ENCODE measurements at regions not wholly inside any gene's neighbourhood (a gene's known extent, or its start where the extent isn't known, plus 50 kb on each side); places are given as distances from the start of the nearest gene placed in this dataset.

DNA sequence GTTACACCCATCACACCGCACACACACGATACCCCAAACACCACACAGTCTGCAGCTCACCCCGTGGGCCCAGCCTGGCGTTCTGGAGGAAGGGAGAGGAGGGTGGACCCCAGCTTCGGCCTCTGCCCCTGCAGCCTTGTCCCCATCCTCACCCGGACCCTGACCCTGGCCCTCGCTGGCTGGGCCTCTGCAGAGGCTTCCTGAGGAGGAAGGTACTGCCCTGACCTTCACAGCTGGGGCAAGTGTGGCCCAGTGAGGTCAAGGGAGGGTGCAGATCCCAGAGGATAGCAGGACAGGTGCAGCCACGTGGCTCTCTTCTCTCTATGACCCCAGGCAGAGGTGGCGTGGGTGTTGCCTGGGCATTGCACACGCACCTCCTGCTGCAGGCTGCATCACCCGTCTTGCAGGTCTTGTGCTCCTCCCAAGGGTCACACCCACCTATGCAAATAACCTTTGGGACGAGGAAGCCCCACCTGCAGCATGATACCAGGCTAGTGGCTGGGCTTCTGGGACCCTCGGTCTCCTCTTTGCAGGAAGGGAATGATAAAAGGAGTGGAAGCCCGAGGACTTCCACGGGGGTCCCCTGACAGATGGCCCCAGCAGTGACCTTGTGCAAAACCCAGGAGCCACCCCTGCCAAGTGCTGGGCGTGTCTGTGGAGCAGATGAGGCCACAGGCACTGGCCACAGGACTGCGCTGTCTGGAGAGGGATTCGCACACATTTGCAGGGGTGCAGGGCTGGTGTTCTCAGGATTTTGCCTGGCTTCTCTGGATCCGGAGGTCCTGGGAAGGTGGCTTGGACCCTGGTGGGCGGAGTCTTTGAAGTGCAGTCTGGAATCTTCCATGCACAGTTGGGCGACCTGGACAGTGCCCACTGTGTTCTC is 1241.5 kb downstream of the BRD1 start:
- no peak for DNase-seq

DNA sequence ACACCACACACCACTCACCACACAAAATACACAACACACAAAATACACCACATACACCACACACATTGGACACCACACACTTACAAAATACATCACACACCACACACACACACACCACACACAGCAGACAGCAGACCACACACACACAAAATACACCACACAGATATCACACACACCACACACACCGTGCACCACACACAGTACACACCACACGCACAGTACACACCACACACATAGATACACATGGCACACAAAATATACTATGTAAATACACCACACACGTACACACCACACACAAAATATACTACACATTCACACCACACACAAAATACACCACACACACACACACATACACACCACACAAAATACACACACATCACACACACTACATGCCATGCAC is 1243.5 kb downstream of the BRD1 start:
- DNase-seq, result no peak

DNA sequence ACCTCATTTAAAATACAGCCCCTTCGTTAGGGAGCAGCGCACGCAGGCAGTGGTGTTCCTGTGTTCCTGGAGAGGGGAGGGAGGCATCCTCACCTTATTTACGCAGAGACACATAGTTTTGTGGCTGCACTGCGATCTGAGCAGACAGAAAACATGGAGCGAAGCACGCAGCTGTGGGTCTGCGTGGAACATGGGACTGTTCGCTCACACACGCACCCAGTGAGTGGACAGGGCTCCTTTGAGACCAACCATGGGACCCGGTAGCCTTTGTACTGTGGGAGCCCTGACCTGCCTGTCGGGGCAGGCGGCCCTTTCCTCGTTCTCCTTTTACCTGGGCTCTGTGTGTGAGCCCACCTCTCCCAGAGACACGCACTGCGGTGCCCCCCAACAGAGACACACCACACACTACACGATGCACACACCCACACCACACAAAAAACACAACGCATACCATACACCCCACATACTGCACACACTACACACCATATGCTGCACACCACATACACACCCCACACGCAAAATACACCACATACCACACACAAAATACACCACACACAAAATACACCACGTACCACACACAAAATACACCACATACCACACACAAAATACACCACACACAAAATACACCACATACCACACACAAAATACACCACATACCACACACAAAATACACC is 1245.7 kb downstream of the BRD1 start:
- DNase-seq, result no peak

DNA sequence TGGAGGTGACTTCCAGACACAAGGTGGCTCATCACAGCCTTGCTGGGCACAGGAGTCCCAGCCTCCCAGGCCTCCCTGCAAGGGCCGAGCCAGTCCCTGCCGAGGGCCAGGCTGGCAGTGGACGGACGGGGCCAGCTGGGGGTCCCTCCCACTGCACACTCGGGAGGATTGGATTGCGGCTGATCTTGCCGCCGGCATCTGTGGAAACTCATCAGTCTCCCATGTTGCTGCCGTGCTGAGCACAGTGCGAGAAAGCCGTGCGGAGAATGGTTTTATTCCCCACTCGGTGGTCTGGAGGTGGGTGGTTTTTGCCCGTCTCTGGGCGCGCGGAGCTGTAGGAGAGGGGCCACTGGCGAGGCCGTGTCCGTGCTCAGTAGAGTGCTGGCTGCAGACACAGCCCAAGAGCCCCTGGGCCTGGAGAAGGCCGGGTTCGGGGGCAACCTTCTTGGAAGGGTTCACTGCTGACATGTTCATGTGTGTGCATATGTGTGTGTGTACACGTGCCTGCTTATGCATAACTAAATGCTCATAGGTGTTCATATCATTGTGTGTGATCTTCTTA is 1246.4 kb downstream of the BRD1 start:
- no peak for DNase-seq

DNA sequence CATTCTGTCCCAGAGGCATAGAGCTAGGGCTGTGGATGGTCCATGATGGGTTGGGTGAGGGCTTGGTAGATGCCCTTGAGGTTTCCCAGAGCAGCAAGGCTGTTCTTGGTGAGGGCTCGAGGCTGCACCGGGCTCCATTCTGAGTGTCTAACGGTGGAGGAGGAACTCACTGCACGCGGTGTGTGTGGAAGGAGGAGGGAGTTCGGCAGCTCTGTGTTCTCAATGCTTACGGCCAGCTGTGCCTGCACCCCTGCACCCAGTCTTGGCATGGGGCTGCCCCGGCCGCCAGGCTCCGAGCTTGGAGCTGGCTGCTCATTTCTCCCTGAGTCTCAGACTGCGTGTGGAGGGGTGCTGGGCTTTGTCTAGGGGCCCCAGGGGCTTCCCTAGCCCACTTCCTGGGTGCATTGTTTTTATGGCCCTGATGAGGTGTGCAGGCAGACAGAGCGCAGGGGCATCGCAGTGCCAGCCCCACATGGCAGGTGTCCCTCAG is 1247.1 kb downstream of the BRD1 start:
- DNase-seq, result no peak

DNA sequence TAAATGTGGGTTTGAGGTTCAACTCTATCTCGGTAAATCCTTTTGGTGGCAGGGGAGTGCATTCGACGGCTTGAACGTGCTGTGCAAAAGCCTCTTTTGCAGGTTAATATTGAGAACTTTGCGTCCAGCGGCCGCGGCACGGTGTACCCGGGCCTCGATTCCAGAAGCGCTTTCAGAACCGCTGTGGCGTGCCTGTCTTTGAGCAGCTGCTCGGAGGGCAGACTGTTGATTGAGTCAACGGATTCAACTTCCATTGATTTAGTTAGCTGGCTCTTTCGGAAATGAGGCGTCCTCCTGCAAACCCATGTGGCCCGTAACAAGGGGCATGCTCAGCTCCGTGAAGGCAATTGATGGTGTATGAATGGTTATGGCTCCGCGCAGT is 1247.8 kb downstream of the BRD1 start:
- no peak for DNase-seq

DNA sequence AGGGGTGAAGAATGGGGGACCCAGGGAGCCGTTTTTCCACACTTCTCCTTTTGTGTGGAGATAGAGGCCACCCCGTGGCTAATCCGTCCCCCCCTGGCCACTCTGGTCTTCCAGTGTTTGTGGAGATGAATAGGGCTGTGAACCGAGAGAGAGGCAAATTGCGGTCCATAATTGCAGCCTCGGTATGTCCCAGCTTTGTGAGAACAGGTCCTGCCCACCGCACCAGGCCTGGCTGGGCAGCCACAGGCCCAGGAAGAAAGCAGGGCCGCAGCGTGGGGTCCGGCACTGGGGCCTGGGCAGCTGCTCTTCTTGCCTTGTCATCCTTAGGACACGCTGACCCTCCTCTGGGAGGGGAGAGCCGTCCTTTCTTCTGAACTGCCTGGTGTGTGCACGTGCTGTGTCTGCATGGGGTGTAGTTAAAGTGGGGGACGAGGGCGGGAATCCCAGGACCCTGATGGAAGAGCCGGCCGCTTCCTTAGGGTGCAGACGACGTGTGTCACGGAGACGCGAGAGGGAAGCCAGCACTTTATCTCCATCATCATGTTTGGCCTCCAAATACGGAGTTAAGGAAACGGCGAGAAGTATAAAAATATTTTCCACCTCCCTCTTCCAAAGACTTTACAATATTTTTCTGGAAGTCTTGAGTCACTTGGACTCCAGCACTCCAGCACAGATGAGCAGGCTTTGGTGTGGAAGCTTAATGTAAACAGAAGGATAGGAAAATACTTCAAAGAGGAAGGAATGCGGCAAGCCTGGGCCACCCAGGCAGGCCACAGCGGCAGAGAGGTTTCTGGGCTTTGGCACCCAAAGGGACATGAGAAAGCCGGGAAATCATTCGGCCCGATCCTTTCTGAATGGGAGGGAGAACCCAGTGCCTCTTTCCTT is 1248.4 kb downstream of the BRD1 start:
- DNase-seq, result no peak

DNA sequence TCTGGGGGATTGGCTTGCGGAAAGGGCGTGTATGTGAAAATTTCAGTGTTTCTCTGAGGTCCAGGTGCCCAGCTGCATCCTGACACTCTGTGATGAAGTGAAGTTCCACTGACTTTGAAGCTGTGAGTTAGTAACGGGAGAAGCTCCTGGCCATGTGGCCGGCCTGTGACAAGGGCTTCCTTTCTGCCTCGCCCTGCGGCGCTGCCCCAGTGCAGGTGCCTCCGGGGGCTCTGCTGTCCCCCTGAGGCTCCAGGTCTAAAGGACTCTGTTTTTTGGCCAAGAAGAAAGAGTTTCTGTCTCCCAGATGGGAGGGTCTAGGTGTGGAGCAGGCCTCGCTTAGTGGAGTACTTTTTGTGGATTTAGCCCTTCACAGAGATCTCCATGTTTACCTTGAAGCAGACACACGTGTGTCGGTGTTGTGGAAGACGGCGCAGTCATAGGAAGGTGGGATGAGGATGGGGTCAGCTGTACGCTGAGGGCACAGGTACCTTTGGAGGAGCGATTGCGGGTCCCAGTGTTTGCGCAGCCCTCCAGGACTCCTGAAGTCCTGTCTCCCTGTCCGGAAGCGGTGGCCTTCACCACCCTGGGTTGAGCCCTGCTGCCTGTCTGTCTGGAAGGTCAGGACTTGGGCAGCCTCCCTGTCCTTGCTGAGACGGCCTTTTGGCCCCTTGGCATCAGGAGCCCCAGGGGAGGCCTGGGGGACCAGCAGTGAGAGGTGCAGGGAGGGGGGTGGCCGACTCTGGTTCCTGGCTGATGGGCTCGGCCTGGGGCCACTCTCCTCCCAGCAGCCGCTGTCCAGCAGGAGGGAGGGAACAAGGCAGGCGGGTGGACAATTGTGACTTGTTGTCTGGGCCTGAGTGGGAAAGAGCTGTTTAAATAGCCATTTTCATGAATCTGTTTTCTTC is 1249.3 kb downstream of the BRD1 start:
- no peak for DNase-seq

DNA sequence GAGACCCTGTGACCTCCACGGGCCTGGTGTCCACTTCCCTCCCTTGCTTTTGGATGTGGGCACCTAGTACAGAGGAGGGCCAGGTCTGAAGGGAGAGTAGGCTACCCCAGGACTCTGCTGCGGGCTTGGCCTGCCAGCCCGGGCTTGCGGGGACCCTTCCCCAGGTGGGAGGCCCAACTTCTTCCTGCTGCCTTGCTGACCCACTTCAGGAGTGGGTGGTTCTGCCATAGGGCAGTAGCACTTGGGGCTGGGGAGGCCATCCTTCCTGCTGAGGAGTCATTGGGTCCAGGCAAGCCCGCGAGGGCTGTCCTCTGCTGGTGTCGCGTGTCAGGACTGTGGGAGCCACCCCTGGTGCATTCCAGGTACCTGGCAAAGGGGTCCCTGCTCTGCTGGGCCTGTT is 1250.0 kb downstream of the BRD1 start:
- DNase-seq, result no peak

DNA sequence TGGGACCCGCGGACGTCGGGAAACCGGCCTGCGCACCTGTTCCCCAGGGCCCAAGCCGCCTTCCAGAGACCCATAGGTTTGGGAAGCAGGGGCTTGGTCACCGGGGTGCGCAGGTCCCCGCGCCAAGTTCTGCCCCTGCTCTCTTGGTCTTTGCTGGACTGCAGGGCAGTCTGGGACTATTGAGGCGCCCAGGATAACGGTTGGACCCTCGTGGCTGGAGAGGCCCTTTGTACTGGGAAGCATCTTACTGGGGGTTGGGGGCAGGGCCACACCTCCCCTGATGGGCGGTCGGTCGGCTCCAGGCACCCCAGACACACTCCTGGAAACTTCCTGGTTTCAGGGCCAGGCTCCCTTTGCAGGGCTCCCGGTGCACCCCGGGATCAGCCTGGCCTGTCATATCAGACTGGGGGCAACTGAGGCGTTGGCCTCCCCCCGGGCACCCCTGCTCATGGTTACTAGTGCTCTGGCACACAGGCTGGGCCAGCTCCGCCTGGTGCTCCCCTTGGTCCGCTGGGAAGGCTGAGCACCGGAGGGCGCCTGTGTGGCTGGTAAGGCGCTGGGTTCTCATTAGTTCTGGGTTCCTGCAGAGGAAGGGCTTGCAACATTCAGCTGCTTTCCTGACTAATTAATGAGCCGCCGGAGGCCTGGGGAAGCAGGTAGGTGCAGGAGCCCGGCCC is 1250.5 kb downstream of the BRD1 start:
- DNase-seq, result no peak

DNA sequence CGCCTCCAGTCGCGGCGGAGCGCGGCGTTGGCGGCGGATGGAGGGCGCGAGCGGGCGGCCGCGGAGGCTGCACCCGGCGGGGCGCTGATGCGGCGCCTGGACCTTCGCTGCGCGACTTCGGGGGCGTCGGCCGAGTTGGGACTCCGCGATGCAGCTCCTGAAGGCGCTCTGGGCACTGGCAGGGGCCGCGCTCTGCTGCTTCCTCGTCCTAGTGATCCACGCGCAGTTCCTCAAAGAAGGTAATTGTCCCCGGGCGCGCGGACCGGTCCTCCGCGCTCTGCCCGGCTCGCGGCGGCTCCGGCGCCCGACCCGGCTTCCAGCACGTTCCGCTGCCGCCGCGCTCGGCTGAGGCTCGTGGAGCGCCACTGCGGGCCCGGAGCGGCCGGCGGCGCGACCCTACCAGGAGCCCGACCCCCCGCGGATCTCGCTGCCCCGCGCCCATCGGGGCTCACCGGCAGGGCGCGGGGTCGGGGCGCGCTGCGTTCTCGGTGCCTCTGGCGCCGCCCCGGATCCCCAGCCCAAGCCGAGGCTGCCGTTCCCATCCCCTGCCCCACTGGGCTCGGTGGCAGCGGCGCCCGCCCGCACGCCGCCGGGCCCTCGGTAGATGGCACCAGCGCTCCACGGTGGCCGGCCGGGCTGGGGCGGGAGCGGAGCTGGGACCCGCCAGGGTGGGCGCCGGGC is 1251.2 kb downstream of the BRD1 start:
- DNase-seq, result no peak

DNA sequence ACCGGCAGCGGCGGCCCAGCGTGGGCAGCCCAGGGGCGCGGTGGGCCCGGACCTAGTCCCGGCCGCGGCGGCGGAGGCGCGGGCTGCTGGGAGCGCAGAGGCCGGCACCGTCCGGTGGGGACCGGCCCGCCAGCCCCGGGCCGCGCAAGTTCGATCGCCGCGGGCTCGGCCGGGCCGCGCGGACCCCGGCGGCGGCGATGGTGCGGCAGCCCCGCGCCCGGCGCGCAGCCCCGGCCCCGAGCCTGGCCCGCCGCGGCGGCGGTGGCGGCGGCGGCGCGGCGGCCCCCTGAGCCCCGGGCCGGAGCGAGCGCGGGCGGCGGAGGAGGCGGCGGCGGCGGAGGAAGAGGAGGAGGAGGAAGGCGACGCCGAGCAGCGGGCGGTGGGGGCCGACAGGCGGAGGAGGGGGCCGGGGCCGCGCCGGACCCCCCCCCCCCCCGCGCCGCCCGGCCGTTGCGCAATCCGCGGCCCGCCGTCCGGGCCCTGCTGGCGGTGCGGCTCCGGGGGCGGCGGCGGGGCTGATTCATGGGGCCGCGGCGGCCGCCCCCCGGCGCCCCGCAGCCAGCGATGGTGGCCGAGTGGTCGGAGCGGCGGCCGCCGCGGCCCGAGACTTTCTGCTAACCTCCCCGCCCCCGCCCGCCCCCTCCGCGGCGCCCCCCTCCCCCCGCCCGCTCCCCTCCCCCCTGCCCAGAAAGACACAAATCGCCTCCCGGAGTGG is 1251.9 kb downstream of the BRD1 start:
- DNase-seq, result no peak

DNA sequence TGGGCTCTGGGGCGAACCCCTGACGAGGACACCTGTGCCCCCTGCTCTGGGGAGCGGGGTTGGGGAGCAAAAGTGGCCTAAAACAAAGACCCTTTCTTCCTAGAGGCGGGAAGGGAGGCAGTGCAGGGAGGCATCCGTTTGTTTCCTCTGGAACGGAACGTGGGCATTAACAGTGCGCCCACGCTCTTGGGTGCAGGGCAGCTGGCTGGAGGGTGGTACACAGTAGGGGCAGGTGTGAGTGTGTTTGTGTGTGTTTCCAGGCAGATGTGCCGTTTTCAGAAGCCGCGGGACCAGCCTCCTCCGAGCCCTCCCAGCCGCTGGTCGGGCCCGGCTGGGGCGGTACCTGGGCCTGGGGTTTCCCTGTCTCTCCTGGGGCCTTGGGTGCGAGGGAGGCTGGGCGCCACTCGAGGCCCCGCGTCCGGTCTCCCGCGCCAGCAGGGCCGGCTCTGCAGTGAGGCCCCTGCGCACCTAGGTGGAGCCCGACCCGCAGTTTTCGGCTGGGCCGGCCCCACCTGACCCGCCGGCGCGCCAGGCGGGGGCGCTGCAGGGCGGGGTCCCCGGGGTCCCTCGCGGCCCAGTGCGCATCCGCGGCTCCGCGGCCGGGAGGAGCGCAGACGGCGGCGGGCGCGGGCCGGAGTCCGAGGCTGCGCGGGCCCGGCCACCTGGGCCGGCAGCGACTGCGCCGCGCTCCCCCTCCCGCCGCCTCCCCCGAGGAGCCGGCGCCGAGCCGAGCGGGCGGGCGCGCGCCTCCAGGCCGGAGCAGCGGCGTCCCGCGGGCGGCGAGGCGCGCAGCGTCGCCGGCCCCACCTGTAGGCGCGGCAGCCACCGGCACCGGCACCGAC is 1252.7 kb downstream of the BRD1 start:
- DNase-seq, result no peak

DNA sequence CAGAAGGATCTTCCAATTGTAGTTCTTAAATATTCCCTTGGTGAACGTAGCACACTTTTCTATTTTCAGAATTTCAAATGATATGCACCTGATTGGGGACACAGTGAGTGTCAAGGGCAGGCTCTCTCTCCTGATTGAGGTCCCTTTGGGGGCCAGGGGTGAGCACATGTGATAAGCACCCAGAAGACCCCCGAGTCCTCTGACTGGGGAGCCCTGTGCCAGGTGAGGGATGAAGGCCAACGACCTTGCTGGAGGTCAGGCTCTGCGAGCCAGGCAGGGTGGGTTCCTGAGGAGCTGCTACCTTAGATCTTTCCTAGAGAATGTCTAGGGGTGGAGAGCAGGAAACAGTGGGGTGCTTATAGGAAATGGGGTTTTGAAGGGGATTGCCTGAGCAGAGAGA is 1253.9 kb downstream of the BRD1 start:
- DNase-seq, result no peak

DNA sequence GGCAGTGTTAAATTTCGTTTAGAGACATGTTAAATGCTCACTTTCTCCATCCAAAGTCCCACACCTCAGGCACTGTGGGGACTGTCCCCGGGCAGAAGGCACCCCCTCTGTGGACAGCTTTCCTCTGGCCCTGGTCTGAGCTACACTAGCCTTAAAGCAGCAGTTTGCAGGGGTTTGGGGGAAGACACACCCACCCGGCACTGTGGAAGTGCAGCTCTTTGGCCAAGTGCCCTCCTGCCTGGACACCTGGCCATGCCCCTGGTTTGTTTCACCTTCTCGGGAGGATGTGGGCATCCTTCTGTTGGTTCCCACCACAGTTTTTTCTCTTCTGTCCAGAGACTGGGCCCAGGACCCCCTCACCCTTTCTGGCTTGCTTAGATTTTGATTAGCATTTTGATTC is 1254.7 kb downstream of the BRD1 start:
- DNase-seq, result no peak

DNA sequence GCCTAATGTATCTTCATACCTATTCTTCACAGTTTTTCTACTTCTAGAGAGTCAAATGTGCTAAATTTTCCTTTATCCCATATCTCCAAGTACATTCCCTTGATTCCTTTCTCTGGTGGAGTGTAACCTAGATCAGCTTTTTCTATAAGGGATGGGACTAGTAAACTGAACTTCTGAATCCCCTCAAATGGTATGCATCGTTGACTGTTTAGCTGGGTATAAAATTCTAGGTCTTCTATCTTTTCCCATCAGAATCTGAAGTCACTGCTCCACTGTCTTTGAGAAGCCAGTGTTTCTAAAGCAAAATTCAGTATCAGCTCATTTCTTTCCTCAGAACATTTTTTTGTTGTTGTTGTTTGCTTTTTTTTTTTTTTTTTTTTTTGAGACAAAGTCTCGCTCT is 1256.8 kb downstream of the BRD1 start:
- DNase-seq, result no peak

DNA sequence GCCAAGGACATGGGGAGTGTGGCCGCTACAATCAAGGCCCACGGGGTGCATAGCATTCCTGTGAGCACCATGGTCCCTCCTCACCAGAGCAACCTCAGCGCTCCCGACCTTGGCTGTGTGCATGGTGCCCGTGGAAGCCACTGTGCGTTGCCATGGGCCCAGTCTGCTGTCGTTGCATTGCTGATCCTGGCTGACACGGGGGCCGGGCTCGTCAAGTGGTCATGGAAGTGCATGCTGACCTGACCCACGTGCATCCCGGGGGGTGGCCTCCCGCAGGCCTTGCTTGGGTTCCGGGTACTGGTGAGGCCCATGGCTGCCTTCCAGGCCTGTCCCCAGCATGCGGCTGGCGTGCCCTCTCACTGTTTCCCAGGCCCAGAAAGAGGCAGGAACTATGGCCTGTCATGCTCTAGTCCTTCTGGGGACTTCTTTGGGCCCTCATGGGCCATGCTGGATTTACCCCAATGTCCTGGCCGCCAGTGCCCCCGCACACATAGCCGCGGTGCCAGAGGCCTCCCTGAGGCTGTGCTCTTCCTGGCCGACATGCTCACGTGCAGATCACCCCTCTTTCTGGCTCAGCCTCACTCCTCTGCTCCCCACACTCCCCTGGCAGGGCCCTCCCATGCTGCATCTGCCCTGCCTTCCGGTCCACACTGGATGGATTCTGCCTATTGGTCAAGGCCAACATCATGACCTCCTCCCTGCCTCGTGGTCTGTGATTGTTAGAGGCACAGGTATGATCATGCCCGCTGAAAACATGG is 1258.0 kb downstream of the BRD1 start:
- no peak for DNase-seq

DNA sequence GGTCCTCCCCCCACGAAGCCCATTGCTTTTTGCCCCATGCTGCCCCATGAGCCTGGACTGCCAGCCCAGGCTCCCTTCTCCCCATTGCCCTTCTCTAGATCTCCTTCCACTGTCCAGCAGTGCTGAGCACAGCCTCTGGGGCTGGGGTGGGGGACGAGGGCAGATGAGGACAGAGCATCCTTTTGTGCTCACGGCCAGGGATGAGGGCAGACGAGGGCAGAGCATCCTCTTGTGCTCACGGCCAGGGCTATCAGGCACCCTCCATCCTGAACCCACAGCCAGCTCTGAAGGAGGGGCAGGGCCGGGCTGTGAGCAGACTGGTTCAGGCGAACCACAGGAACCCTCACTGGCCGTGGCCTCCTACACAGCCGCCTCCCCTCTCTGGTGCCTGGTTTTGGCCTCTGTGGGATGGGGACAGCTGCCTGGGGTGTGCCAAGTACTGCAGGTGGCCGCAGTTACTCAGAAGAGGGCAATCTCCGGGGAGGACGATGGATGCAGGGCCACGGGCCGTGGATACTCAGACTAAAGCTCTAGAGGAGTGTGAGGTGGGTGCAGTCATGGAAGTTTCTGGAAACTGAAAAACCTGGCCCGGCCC is 1258.8 kb downstream of the BRD1 start:
- no peak for DNase-seq
